CD4-positive, alpha-beta T cell treated with Interleukin-1 beta for 1 hour (primary cell): ENCODE measurements at regions not wholly inside any gene's neighbourhood (a gene's known extent, or its start where the extent isn't known, plus 50 kb on each side); places are given as distances from the start of the nearest gene placed in this dataset.
A peak's percentile ranks its signal among the peaks of the same experiment; 100 is the strongest.

ENCODE experiments used
- DNase-seq, 2 donors: peaks; one replicate each; pipeline ENCODE4 v3.0.0-alpha.2; 2020 to 2022

- DNase-seq = no peak
Measured at GRCh38 chr20:16173044-16173443, 400.2 kb downstream of the KIF16B start.

- DNase-seq = no peak
Measured at GRCh38 chr20:16171180-16171579, 402.1 kb downstream of the KIF16B start.

DNA sequence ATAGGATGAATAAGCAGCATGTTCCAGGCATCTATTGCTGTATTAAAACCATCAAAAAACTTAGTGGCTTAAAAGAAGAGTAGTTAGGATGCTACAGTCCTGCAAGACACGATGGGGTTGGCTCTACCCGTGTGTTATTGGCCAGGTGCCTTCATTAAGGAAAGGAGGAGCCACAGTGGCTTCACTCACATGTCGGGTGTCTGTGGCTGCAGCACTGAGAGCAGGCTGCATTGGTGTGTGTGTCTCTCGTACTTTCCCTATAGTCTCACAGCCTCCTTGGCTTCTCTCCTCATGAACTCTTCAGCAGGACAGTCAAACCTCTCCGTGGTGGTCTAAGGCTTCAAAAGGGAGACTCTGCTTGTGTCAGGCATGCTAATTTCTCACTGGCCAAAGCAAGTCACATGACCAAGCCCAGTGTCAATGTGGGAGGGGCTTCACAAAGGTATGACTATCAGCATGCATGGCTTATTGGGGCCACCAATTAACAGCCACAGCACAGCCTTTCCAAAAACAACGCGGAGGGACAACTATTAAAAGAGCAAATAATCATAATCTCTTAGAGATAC, 402.8 kb downstream of the KIF16B start:
- no peak for DNase-seq

- no peak for DNase-seq
Measured at GRCh38 chr20:16167423-16168130, 405.7 kb downstream of the KIF16B start.

DNA sequence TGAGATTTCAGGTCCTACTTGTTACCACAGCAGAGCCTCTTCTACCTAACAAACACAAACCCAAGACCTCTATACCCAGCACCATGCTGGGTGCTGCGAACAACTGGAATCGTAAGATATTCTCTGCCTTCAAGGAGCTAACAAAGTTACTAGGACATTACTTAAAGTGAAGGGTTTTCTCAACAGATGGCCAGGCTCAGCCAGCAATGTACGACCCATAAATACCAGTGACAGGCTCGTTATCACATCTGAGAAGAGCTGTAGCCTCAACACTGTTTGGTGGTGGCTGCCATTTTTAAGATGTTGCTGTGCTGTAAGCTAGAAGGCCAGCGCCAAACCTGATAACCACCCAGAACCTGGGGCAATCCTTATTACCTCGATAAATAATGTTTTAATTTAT, 406.5 kb downstream of the KIF16B start:
- no peak for DNase-seq

- DNase-seq = no peak
Measured at GRCh38 chr20:16158976-16159286, 414.3 kb downstream of the KIF16B start.

- peak in 1 of 2 donors; percentile 13 for DNase-seq
Measured at GRCh38 chr20:16158090-16158975, 414.9 kb downstream of the KIF16B start.

DNA sequence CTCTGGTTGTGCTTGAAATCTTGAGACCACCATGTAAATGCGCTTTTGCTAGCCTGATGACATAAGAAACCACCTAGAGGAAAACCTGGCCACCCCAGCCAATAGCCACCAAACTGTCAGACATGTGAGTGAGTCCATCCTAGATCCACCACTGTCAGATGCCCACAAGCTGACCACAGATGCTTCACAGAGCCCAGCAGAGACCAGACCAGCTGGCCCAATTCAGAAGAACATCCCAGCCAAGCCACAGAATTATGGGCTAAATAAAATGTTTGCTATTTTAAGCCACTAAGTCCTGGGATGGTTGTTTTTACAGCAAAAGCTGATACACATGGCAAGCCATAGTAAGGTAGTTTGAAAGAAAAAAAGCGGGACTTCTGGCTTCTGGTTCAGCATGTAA, 425.3 kb downstream of the KIF16B start:
- DNase-seq = no peak

DNA sequence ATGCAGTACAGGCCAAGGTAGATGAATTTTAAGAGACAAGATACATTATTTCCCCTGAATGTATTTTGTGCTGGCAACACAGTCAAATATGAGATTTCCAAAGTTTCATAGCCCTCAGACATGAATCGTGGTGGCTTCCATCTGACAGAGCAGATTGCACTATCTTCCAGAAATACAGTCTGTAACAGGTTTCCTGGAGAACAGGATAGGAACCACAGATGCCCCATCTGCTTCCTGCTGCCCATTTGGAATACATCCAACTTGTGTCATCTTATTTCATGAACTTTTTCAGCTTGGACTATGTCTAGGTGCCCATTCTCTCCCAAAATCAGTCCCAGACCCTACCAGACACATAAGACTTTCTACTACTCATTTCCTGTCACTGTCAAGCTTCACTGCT, 426.0 kb downstream of the KIF16B start:
- no peak for DNase-seq

DNA sequence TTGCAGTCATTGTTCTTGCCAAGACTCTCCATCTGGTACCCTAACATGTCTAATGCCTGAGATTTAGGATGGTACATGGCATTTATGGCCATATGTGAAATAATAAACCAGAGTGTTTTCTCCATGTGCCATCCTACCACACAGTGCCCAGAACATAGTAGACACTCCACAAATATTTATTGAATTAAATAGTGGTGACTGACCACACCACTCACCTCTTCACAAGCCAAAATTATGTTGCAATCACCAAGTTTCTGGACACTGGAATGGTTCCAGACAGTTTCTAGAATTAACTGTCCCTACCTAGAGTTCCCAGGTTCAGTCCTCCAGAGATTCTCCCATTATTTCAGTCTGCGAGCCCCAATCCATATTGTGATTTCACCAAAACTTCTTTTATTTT, 427.3 kb downstream of the KIF16B start:
- no peak for DNase-seq

DNA sequence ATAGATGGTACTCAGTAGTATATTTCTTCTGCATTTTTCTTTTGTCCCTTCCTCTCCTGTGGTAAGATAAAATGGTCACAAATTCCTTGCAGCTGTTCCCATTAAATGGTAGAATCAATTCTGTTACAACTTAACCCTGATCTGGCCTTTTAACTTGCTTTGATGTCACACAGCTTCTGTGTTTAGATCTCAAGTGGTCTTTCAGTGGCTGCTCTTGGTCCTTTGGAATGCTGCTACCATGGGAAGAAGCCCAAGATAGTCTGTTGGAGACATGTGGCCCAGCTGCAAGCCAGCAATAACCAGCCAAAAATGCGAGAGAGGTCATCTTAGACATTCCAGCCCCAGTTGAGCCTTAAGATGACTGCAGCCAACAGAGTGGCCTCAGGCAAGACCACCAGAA, 429.7 kb downstream of the KIF16B start:
- no peak for DNase-seq

GRCh38 chr20:16135630-16136029, 437.6 kb downstream of the KIF16B start:
- DNase-seq = no peak

DNA sequence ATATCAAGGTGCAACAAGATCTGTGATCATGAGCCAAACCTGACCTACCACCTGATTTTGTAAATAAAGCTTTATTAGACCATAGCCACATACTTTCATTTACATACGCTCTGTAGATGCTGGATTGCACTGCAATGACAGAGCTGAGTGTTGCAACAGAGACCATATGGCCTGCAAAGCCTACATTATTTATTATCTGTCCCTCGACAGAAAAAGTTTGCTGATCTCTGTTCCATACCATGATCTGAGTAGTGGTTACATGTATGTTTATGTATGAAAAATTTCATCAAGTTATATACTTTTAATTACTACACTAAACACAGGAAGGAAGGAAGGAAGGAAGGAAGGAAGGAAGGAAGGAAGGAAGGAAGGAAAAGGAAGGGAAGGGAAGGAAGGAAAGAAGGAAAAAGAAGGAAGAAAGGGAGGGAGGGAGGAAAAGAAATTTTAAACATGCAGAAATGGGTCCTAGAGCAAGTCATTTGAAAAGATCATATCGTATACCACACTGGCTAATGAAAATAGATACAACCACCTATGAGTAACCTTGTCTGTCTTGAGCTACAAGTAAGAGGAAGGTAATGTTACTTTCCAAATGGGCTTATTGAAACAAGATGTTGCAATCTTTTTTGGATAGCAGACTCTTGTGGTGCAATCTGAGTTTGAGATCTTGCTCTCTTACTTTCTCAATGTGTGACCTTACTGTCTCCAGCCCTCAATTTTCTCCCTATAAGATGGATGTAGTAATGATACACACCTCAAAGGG, 441.0 kb downstream of the KIF16B start:
- no peak for DNase-seq

- no peak for DNase-seq
Measured at GRCh38 chr20:16129411-16129810, 443.8 kb downstream of the KIF16B start.

DNA sequence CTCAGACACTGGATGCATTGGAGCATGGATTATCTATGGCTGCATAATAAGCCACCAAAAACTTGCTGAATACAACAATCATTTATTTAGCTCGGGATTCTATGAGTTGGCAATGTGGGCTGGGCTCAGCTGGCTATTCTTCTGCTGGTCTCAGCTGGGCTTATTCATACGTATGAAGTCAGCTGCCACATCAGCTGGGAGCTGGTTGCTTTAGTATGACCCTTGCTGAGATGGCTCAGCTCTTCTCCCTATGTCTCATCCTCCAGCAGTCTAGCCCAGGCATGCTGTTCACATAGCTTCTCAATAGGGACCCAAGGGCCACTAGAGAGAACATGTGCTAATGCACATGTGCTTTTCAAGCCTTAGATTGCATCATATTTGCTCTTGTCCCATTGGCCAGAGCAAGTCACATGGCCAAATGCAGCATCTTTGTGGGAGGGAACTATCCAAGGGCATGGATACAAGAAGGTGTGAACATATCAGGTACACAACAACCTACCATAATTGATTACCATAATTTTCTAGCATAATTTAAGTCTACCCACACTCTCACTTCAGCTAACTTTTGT, 444.6 kb downstream of the KIF16B start:
- DNase-seq = no peak

DNA sequence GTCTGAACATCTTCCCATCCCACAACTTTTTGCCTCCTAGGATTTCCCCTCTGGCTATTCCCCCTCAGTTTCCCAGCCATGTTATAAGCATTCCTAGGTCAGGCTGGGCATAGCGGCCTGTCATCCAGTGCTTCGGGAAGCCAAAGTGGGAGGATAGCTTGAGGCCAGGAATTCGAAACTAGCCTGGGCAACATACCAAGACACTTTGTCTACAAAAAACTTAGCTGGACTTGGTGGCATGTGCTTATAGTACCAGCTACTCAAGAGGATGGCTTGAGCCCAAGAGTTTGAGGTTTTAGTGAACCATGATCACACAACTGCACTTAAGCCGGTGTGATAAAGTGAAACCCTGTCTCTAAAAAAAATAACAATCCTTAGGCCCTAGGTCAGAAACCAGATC, 447.4 kb downstream of the KIF16B start:
- no peak for DNase-seq

- DNase-seq = no peak
Measured at GRCh38 chr20:16124911-16125776, 448.1 kb downstream of the KIF16B start.

- no peak for DNase-seq
Measured at GRCh38 chr20:16124491-16124890, 448.8 kb downstream of the KIF16B start.

GRCh38 chr20:16123623-16124022, 449.6 kb downstream of the KIF16B start:
- DNase-seq = no peak

- DNase-seq = no peak
Measured at GRCh38 chr20:16119909-16120308, 453.3 kb downstream of the KIF16B start.

DNA sequence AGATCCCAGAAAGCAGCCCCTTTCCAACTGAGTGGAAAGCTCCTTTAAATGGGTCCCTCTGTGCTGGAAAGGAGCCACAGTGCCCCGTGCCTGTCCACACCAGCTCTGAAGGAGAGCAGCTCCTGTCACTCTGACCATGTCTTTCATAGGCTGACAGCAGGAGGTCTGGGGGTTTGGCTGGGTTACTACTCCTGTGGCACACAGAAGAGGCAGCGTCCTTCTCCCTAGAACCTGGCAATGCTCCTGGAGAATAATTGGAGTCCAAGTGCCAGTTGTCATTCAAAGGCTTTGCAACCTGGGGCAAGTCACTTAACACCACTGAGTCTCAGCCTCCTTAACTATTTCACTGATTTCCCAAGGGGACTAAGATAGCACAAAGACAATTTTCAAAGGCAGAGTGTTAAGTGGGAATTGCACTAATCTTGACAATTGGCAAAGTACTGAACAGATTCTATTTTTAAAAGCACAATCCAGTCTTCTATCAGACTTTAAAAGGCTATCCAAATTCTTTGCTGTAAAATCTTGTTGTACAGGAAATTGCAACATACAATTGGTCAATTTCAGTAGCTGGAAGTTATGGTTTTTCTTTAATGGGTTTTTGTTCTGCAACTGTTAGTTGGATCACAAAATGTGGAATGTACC, 457.2 kb downstream of the KIF16B start:
- DNase-seq = no peak

- DNase-seq = no peak
Measured at GRCh38 chr20:16113736-16114135, 459.5 kb downstream of the KIF16B start.
